ENCODE measurements at regions not wholly inside any gene's neighbourhood (a gene's known extent, or its start where the extent isn't known, plus 50 kb on each side); places are given as distances from the start of the nearest gene placed in this dataset.
"Not testable (repeated sequence)": the region's sequence is repeated elsewhere in the genome, so short reads cannot be mapped to it uniquely, and the experiment has no call there.

DNA sequence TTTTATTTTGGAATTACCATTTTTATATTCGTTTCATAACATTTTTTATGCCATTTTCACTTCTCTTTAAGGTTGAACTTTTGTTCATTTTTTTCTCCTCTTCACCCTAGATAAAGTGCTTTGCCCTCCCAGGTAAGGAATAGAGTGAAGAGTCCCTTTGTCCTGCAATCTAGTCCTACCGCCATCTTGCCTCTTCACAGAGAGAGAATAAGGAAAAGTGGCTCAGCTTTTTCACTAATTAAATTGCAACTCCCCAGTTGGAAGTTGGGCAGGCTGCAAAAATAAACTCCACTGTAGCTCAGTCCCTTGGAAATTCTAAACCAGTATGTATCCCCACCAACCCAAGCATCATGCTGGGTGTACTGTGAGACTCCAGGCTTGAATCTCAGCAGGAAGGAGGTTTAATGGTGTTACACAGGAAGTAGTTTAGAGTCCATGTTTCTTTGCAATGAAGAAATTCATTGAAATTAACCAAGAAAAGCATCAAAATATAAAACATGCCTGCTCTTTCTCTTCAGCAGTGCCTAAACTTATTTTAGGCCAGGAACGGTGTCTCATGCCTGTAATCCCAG is 60.3 kb upstream of the PCSK1 start:
- no peaks in the 10 kb centered on the region for H3K9me3 ChIP-seq (ENCODE audit: insufficient read depth, low read depth, low read length)
- no peak overlapping the region for H2AK5ac ChIP-seq (ENCODE audit: low read length)
- no peak overlapping the region for H3K14ac ChIP-seq (ENCODE audit: low read length)
- H3K9ac ChIP-seq (ENCODE audit: low read length) = no peak overlapping the region
- H4K8ac ChIP-seq (ENCODE audit: low read depth, low read length) = no peak overlapping the region
- no peak overlapping the region for H2BK12ac ChIP-seq (ENCODE audit: low read length)
- H3K4me3 ChIP-seq (ENCODE audit: low read depth, low read length) = no peak overlapping the region
- H4K12ac ChIP-seq (ENCODE audit: low read depth, low read length) = no peak overlapping the region
- no peak overlapping the region for H2BK120ac ChIP-seq (ENCODE audit: insufficient read depth, low read length, poor library complexity)
- H2AFZ ChIP-seq (ENCODE audit: insufficient read depth, low read length, poor library complexity) = no peak overlapping the region
- no peak for DNase-seq
- no peak overlapping the region for H2BK5ac ChIP-seq (ENCODE audit: low read depth, low read length, poor library complexity)
- no peak overlapping the region for H4K91ac ChIP-seq (ENCODE audit: low read depth, low read length)
- WGBS (ENCODE audit: extremely low coverage, insufficient coverage, insufficient read length) = no CpG with 5 or more reads among the region's 3 CpGs
- no peak overlapping the region for H3K23ac ChIP-seq (ENCODE audit: low read length)
- no peaks in the 10 kb centered on the region for H3K79me2 ChIP-seq (ENCODE audit: control insufficient read depth, insufficient read depth, low read length, poor library complexity)
- H3K4me1 ChIP-seq (ENCODE audit: control insufficient read depth in 1 of 2, insufficient read depth in 2 of 2, low read length in 2 of 2) = no peaks in the 10 kb centered on the region
- no peak overlapping the region for H3K4me2 ChIP-seq (ENCODE audit: low read length)
- H3K18ac ChIP-seq (ENCODE audit: low read length) = no peak overlapping the region
- no peak overlapping the region for H3K4ac ChIP-seq (ENCODE audit: low read depth, low read length)
- H3K27ac ChIP-seq (ENCODE audit: low read depth, low read length) = no peak overlapping the region
- H3K79me1 ChIP-seq (ENCODE audit: low read length) = no peaks in the 10 kb centered on the region
- H3K36me3 ChIP-seq (ENCODE audit: control insufficient read depth in 1 of 2, insufficient read depth in 2 of 2, low read length in 2 of 2) = no peaks in the 10 kb centered on the region
- H3K27me3 ChIP-seq (ENCODE audit: insufficient read depth, low read length) = no peaks in the 10 kb centered on the region

DNA sequence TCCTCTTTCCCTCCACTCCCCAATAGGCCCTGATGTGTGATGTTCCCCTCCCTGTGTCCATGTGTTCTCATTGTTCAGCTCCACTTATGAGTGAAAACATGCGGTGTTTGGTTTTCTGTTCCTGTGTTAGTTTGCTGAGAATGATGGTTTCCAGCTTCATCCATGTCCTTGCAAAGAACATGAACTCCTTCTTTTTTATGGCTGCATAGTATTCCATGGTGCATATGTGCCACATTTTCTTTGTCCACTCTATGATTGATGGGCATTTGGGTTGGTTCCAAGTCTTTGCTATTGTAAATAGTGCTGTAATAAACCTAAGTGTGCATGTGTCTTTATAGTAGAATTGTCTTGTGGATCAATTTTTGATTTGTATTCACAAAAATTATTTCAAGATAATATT is 62.4 kb upstream of the PCSK1 start:
- not testable (repeated sequence) for H3K9ac ChIP-seq (ENCODE audit: low read length); DNase-seq; H2AK5ac ChIP-seq (ENCODE audit: low read length); H2BK120ac ChIP-seq (ENCODE audit: insufficient read depth, low read length, poor library complexity); H2BK5ac ChIP-seq (ENCODE audit: low read depth, low read length, poor library complexity); H3K4ac ChIP-seq (ENCODE audit: low read depth, low read length); H3K23ac ChIP-seq (ENCODE audit: low read length); H3K18ac ChIP-seq (ENCODE audit: low read length); H4K8ac ChIP-seq (ENCODE audit: low read depth, low read length); H3K27ac ChIP-seq (ENCODE audit: low read depth, low read length); H3K27me3 ChIP-seq (ENCODE audit: insufficient read depth, low read length); H3K79me1 ChIP-seq (ENCODE audit: low read length); H3K4me2 ChIP-seq (ENCODE audit: low read length); H3K9me3 ChIP-seq (ENCODE audit: insufficient read depth, low read depth, low read length); H3K4me3 ChIP-seq (ENCODE audit: low read depth, low read length); H3K4me1 ChIP-seq (ENCODE audit: control insufficient read depth in 1 of 2, insufficient read depth in 2 of 2, low read length in 2 of 2); H2BK12ac ChIP-seq (ENCODE audit: low read length); H3K36me3 ChIP-seq (ENCODE audit: control insufficient read depth in 1 of 2, insufficient read depth in 2 of 2, low read length in 2 of 2); H4K91ac ChIP-seq (ENCODE audit: low read depth, low read length); H3K14ac ChIP-seq (ENCODE audit: low read length); H3K79me2 ChIP-seq (ENCODE audit: control insufficient read depth, insufficient read depth, low read length, poor library complexity); H2AFZ ChIP-seq (ENCODE audit: insufficient read depth, low read length, poor library complexity); H4K12ac ChIP-seq (ENCODE audit: low read depth, low read length)
- WGBS (ENCODE audit: extremely low coverage, insufficient coverage, insufficient read length) = no CpG with 5 or more reads among the region's 1 CpG

DNA sequence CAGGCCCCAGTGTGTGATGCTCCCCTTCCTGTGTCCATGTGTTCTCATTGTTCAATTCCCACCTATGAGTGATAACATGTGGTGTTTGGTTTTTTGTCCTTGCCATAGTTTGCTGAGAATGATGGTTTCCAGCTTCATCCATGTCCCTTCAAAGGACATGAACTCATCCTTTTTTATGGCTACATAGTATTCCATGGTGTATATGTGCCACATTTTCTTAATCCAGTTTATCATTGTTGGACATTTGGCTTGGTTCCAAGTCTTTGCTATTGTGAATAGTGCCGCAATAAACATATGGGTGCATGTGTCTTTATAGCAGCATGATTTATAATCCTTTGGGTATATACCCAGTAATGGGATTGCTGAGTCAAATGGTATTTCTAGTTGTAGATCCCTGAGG is 64.0 kb upstream of the PCSK1 start:
- not testable (repeated sequence) for H3K18ac ChIP-seq (ENCODE audit: low read length); H3K27ac ChIP-seq (ENCODE audit: low read depth, low read length); H2AK5ac ChIP-seq (ENCODE audit: low read length); H2BK120ac ChIP-seq (ENCODE audit: insufficient read depth, low read length, poor library complexity); H3K36me3 ChIP-seq (ENCODE audit: control insufficient read depth in 1 of 2, insufficient read depth in 2 of 2, low read length in 2 of 2); H4K12ac ChIP-seq (ENCODE audit: low read depth, low read length); H2AFZ ChIP-seq (ENCODE audit: insufficient read depth, low read length, poor library complexity); H3K4me2 ChIP-seq (ENCODE audit: low read length); DNase-seq; H3K27me3 ChIP-seq (ENCODE audit: insufficient read depth, low read length); H2BK12ac ChIP-seq (ENCODE audit: low read length); H2BK5ac ChIP-seq (ENCODE audit: low read depth, low read length, poor library complexity); H3K14ac ChIP-seq (ENCODE audit: low read length); H3K4me3 ChIP-seq (ENCODE audit: low read depth, low read length); H3K4me1 ChIP-seq (ENCODE audit: control insufficient read depth in 1 of 2, insufficient read depth in 2 of 2, low read length in 2 of 2); H3K79me1 ChIP-seq (ENCODE audit: low read length); H3K23ac ChIP-seq (ENCODE audit: low read length); H3K79me2 ChIP-seq (ENCODE audit: control insufficient read depth, insufficient read depth, low read length, poor library complexity); H3K9me3 ChIP-seq (ENCODE audit: insufficient read depth, low read depth, low read length); H4K91ac ChIP-seq (ENCODE audit: low read depth, low read length); H3K9ac ChIP-seq (ENCODE audit: low read length); H4K8ac ChIP-seq (ENCODE audit: low read depth, low read length); H3K4ac ChIP-seq (ENCODE audit: low read depth, low read length)
- WGBS (ENCODE audit: extremely low coverage, insufficient coverage, insufficient read length) = no CpG with 5 or more reads among the region's 1 CpG

DNA sequence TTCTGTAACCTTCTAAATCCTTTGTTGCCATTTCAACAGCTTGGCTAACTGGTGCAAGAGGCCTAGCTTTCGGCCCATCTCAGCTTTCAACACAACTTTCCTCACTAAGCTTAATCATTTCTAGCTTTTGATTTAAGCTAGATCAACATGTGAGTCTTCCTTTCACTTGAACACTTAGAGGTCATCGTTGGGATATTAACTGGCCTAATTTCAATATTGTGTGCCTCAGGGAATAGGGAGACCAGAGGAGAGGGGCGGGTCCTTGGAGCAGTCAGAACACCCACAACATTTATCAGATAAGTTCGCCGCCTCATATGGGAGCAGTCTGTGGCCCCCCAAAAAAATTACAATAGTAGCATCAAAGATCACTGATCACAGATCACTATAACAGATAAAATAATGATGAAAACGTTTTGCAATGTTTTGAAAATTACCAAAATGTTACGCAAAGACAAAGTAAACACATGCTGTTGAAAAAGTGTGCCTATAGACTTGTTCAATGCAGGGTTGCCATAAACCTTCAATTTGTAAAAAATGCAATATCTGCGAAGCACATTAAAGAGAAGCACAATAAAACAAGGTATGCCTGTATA is 66.8 kb upstream of the PCSK1 start:
- no peak overlapping the region for H3K4me2 ChIP-seq (ENCODE audit: low read length)
- no peaks in the 10 kb centered on the region for H3K79me2 ChIP-seq (ENCODE audit: control insufficient read depth, insufficient read depth, low read length, poor library complexity)
- H4K91ac ChIP-seq (ENCODE audit: low read depth, low read length) = no peak overlapping the region
- no peak for DNase-seq
- no peak overlapping the region for H3K4ac ChIP-seq (ENCODE audit: low read depth, low read length)
- H2AK5ac ChIP-seq (ENCODE audit: low read length) = no peak overlapping the region
- no peak overlapping the region for H3K23ac ChIP-seq (ENCODE audit: low read length)
- no peak overlapping the region for H2AFZ ChIP-seq (ENCODE audit: insufficient read depth, low read length, poor library complexity)
- no peaks in the 10 kb centered on the region for H3K36me3 ChIP-seq (ENCODE audit: control insufficient read depth in 1 of 2, insufficient read depth in 2 of 2, low read length in 2 of 2)
- H2BK5ac ChIP-seq (ENCODE audit: low read depth, low read length, poor library complexity) = no peak overlapping the region
- no peaks in the 10 kb centered on the region for H3K27me3 ChIP-seq (ENCODE audit: insufficient read depth, low read length)
- H3K27ac ChIP-seq (ENCODE audit: low read depth, low read length) = no peak overlapping the region
- H2BK120ac ChIP-seq (ENCODE audit: insufficient read depth, low read length, poor library complexity) = no peak overlapping the region
- no peaks in the 10 kb centered on the region for H3K4me1 ChIP-seq (ENCODE audit: control insufficient read depth in 1 of 2, insufficient read depth in 2 of 2, low read length in 2 of 2)
- H4K8ac ChIP-seq (ENCODE audit: low read depth, low read length) = no peak overlapping the region
- no peak overlapping the region for H2BK12ac ChIP-seq (ENCODE audit: low read length)
- no peak overlapping the region for H4K12ac ChIP-seq (ENCODE audit: low read depth, low read length)
- H3K14ac ChIP-seq (ENCODE audit: low read length) = no peak overlapping the region
- no peak overlapping the region for H3K9ac ChIP-seq (ENCODE audit: low read length)
- no peaks in the 10 kb centered on the region for H3K79me1 ChIP-seq (ENCODE audit: low read length)
- H3K9me3 ChIP-seq (ENCODE audit: insufficient read depth, low read depth, low read length) = no peaks in the 10 kb centered on the region
- no peak overlapping the region for H3K4me3 ChIP-seq (ENCODE audit: low read depth, low read length)
- WGBS (ENCODE audit: extremely low coverage, insufficient coverage, insufficient read length) = no CpG with 5 or more reads among the region's 8 CpGs
- no peak overlapping the region for H3K18ac ChIP-seq (ENCODE audit: low read length)
